ENCODE measurements at regions not wholly inside any gene's neighbourhood (a gene's known extent, or its start where the extent isn't known, plus 50 kb on each side); places are given as distances from the start of the nearest gene placed in this dataset.
"Not testable (repeated sequence)": the region's sequence is repeated elsewhere in the genome, so short reads cannot be mapped to it uniquely, and the experiment has no call there.

DNA sequence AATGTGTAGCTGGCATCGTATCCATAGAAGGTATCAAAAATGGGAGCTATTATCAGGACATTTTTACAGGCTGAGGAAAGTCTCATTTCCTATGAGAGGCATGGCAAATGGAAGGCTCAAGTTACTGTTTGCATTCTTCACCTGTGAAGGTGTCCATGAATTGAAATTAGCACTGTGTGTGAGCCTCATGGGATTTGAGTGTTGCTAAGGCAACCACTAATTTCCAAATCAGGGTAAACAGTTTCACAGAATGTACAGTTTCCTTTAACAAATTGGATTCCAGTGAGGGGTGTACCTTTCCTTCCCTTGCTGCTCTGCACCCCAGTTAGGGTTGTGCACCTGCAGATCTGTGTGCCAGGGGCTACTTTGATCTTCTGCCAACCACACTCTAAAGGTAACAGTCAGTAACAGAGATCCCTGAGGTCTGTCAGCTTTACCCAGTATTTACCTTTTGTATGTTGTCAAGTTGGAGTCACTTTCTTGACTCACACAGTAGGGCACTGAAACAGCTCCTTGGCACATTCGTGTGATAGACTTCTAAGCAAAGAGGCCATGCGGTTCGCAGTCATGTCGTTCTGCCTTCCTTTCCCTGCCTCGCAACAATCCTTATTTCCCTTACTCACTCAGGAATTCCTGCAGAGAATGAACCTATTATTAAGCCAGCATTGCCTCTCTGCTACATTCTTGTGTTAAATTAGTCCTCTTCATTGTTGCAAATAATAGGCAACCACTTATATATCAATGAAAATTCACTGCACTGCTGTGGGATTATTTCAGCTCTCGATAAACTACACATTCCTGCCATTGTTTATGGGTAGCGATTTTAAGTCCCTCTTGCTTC is 129.8 kb upstream of the GBE1 start:
- no peak for DNase-seq

DNA sequence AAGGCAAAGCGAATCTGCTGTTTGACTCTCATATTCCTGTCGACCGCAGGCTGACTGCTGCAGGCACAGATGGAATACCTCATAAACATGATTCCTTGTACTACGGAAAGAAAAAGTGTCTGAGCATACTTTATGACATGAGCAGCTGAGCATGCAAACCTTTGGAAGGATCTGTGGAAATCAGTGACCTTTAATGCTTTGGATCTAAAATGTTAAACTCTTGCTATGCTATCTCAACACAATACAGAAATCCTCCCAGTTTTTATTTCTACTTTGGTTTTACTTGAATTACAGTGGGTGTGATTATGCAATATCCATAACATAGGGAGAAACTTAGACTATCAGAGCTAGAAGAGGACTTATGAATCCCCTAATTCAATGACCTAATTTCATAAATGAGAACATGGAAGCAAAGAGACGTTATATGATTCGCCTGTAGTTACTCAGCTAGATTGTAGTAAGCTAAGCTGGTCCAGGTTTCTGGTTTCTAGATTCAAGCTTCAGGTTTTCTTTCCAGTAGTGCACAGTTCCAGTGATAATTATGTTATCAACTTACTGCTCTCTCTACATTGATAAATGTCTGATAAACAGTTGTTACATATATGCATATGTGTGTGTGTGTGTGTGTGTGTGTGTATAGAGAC is 127.6 kb upstream of the GBE1 start:
- DNase-seq, result no peak

DNA sequence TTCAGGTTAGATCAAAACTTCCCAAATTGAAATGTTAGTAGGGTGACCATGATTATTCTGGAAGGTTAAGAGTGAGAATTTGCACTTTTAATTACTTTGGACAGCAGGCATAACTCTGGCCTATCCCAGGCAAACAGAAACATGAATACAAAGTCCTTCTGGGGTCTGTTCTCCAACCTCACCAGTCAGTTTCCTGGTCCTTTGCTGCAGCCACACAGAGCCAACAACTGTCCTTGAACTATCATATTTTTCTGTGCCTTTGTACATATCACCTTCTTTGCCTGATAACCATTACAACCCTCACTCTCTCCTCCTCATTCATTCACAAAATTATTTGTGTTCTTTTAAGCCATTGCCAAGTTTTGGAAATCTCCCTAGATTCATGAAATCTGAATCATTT is 126.0 kb upstream of the GBE1 start:
- no peak for DNase-seq

DNA sequence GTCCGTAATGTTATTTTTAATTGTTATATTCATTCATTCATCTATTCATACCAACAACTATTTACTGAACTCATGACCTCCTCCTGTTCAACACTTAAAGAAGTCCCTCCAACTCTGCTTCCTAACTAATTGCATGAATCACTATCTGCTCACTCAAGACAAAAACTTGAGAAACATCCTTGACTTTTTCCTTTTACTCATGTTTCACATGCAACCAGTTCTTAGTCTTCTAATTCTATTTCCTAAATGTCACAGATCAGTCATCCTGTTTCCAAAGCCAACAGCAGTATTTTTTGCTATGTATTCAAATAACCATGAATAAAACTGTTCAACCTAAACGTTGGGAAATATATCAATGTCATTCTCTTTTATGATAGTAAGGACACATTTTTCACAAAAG is 124.6 kb upstream of the GBE1 start:
- no peak for DNase-seq

DNA sequence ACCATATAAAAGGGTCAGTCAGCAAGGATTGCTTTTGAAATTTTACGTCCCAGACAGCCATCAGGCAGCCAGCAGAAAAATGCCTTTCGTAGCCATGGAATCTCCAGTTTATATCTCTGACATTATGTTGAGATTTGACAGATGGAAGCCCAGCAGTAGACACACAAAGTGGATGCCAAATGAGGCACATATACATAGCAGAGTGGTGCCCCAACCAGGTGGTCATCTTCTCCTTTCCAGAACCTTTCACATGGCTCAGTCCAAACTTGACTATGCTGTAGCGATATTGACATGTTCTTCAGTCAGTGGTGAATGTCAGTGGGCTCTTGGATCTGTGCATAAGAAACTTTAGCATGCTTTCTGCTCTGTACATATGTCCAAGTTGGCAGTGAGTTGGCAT is 123.3 kb upstream of the GBE1 start:
- no peak for DNase-seq

DNA sequence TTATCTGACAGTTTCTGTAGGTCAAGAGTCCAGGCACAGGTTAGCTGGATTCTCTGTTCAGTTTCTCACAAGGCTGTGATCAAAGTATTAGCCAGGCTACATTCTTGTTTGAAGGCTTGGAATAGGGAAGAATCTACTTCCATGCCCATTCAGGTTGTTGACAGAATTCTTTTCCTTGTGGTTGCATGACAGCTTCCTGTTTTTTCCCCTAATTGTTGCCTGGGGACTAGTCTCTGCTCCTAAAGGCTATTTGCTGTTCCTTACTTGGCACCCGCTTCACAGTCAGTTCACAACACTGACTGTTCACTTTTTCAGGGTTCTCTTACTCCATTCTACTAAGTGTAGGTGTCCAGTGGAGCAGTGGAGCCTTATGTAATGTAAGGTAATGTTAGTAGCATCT is 115.4 kb upstream of the GBE1 start:
- DNase-seq, result no peak

DNA sequence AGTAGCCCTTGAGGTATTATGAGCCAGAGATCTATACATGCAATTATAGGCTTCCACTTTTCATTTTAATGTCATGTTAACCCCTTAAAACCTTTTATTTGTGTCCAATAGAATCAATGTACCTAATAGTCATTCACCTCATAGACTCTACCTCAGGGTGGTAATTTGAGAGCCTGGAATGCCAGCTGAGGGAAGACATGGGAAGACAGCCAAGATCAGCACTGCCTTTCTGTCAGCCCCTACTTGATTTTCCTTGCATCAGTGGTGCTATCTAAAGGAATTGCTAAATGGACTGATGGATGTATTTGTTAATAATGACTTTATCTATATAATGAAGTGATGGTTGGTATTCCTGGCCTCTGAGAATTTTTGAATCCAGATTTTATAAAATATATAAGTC is 113.3 kb upstream of the GBE1 start:
- DNase-seq, result no peak

DNA sequence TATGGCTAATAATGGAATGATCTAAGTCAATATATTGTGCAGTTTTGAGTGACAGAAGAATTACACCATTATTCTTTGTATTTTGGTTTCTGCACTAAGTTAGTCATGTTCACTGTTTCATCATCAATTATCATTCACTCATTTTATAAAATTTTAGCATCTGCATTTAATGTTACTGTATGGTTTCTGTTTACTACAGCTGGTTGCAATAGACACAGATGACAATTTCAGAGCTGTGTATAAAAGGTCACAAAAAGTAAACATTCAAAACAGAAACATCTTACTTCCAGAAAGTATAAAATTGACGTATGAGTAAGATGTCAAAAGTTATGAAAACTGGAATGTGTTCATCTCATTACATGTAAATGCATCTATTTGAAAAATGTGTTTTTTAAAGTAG is 111.1 kb upstream of the GBE1 start:
- DNase-seq, result peak; percentile 19

DNA sequence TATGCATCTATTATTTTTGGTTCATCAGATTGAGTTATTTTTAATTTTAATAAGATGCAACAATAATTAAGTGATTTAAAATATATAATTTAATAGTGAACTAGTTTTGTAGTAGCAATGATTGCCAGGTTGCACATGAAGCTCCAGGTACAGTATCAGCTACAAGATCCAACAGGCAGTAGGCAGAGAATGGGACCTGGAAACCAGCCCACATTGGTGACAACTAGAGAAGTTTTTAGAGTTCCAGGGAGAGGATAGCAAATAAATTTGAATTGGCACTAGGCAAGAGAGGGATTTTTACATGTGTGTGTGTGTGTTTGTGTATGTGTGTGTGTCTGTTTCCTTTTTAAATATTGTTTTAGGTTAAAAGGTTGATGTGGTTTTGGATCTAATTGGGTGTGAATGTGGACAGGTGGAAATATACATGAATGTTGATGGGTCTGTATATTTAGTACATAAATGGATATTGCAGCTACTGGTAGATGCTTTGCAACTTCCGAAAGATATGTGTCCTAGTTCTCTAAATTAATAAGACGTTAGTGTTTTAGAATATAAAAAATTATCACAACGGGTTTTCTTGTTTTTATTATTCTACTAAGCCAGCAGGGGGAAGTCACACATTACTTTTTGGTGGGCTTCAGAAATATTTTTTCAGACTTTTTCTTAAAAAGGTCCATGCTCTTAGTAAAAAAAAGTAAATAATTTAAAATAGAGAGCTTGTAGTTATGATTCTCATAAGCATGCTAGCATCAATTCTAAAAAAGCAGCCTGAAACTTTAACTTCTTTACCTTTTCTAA is 110.1 kb upstream of the GBE1 start:
- no peak for DNase-seq

DNA sequence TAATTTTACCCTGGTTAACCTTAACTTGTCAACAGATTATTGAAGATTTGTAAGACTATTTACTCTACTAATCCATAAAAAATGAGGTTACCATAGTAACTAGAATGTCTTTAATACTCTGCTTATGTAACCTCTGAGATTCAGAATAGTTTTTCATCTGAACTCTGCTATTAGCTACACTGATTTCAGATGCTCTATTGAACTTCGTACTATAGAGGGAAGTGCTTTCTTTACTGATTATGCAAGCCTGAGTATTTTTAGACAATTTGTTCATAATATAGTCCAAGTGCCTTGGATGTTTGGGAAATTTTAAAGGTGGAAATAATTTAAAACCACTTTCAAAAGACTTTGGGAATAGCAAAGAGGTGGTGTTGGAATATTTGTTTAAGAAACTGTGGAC is 107.9 kb upstream of the GBE1 start:
- no peak for DNase-seq

DNA sequence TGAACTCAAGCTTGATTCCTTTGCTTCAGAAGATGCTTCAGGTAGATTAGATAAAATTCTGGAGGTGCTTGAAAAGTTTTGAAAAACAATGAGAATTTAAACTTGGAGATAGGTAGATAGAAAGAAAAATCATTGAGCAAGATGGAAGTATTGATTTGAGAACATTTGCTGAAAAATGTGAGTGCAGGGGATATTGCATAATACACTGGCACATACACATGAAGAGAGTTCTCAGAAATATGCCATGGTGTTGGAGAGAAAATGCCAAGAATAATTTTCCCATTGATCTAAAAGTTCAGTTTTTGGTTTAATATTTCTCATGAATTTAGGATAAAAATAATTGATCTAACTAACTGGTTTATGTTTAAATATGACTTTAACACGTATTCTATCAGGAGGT is 107.2 kb upstream of the GBE1 start:
- no peak for DNase-seq

DNA sequence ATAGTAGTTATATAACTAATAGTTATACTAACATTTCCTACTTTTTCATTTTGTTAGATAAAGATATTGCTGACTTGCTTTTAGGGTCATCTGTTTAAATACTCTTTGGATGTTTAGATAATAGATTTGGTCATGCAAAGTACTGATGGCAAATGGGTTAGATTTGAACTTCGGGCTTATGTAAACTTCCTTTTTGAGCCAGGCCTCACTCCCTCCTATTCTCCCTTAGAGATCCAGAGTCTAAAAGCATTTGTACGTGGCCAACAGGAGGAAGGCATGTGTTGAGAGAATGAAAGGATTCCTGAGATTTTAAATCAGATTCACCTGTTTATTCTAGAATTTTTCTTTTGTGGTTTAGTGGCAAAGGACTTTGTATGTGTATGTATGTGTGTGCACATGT is 106.4 kb upstream of the GBE1 start:
- no peak for DNase-seq

DNA sequence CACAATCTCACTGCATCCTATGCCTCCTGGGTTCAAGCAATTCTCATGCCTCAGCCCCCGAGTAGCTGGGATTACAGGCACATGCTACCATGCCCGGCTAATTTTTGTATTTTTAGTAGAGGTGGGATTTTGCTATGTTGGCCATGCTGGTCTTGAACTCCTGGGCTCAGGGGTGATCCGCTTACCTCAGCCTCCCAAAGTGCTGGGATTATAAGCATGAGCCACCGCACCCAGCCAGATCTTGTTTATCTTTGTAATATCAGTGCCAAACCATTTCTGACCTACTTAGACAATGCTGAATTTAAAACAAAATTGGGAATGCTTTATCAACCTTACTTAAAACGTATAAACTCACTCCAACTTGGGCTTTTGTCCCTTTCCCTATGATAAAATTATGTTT is 103.7 kb upstream of the GBE1 start:
- DNase-seq, result not testable (repeated sequence)

DNA sequence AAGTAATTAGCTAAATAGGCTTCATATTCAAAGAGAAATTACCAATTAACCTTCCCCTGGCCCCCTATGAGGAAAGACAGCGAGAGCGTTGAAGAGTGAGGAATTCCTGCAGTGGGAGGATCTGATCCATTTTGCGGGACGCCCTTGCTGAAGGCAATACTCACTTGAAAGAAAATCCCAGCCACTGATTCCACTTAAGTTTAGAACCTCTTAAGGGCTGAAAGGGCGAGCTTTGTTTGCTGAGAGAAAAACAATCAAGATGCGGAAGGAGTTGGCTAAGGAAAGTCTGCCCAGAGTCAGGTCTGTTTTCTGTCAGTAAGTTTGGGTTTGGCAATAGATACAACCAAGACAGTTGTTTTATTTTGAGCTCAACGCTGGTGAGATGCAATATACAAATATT is 102.8 kb upstream of the GBE1 start:
- DNase-seq, result no peak

DNA sequence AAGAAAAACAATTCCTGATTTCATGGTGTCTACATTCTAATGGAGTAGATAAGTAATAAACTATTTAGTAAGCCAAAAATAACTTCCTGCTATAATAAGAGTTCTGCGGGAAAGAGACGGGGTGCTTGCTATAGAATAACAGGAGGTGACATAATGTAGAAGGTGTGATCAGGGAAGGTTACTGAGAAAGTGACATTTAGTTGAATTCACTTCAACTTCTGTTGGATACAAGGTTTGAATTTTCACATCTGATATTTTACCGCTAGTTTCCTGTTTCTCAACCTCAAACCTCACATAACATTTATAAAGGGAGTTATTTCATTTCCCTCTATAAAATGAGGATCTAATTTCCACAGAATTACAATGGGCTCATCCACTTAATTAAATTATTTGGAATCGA is 102.3 kb upstream of the GBE1 start:
- no peak for DNase-seq

DNA sequence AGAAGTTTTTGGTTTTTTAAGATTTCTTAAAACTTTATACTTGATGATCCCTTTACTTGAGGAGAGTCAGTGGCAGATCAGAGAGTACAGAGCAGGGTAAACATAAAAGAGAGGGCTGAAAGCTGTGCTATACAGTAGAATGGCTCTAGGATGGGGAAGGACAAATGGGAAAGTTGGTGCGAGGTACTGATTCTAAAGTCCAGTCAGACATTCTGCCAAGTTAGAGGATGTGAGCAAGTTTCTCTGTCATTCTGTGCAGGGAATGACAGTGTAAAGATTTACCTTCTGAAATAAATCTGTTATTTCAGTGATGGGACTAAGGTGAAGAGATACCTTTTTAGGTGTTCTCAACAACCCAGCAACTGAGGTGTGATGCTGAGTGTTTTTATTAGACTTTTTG is 100.1 kb upstream of the GBE1 start:
- no peak for DNase-seq

DNA sequence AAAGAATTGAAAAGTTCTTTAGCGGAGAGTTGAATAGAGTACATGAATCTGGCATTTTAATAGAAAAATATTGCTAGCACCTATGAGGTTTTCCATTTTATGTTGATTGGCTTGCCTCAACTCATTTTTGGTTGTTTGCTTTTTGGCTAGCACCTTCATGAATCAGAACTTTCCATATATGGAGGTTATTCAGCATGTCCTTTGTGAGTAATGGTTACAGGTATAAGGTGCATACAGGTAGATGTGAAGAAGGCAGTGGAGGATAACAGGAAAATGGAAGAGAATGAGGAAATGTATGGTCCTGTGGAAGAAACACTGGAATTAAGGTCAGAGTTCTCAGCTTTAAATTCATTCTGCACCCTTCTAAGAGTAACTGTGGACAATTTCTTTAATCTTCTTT is 98.1 kb upstream of the GBE1 start:
- no peak for DNase-seq

DNA sequence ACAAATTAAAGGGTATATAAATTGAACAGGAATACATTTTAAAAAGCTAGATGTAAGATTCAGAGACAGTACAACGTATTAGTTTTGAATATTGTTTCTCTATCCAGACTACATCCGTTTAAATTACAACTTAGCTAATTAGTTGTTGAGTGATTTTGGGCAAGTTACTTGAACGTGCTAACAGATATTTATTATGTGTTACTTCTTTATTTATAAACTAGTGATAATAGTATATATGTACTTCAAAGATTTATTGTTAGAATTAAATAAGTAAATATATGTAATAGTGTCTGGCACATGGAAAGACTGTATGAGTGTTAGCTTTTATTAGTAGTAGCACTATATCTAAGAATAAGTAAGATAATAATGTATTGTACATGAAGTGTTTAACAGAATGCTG is 92.0 kb upstream of the GBE1 start:
- no peak for DNase-seq

DNA sequence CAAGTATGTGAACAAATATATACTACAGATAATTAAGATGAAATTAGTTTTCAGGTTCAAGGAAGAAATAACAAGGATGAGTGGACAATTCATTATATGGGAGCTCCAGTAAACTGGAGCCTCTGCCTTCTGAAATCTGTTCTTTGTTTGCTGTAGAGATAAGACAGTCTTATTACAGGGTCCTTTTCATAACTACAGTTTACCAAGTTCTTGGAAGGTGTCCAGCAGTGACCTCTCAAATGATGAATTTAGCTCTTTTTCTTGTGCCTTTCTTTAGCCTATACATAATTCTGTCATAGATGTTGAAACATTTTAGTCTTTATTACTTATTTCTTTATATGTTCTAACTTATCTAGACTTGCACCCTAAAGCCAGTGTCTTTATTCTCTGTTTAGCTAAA is 89.7 kb upstream of the GBE1 start:
- no peak for DNase-seq

DNA sequence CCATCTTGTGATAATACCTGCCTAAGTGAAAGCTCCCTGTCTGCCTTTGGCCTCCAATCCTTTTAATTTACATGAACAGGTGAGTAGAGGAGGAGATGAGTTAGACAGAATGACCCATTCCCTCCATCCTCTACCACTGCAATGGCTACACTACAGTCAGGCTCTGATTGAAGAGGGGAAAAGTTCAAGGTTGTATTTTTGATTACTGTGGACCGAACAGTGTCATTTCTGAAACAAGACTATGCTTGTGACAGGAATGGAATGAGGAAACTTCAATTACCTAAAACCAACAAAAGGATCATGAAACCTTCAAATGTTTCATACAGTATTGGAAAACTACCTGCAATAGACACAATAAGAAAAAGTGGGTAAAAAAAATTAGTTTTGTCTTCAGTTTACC is 85.5 kb upstream of the GBE1 start:
- no peak for DNase-seq

DNA sequence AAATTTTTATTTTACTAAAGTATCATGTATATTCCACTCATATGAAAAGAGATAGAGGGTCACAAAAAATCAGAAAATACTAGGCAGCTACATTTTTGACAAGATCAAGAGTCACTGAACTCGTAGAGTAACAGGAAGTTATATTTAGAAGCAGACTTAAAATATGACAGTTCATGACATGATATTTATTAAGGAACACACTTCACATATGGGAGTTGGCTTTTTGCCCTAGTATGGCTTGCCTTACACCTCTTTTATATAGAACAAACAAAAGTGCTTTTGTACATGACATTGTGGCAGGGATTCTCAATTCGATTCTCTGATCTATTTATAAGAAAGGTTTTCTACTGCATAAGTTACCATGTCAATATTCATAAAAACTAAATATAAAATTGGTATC is 80.1 kb upstream of the GBE1 start:
- no peak for DNase-seq

DNA sequence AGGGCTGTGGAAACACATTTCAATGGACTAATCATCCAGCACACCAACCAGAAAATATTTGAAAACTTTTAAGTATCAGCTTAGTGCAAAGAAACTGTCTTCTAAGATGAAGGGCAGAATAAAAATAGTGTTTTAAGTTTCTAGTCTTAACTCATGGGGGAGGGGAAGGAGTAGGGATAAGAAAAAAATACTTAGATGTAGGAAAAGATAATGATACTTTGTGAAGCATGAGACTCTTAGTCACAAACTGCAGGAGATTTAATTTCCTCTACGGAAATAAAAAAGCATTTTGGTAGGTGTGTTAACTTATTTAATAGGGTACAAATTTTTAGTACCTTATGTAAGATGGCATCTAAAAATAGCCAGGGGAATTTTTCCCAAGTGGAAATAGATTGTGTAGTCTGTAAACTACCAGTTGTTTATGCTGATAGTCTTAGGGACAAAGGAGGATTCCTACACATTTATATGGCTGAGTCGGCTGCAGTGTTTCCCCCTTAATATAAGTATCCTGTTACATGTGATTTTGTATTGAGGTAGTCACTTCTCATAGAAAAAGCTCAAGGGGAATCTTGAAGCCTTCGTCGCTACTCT is 78.2 kb upstream of the GBE1 start:
- no peak for DNase-seq

DNA sequence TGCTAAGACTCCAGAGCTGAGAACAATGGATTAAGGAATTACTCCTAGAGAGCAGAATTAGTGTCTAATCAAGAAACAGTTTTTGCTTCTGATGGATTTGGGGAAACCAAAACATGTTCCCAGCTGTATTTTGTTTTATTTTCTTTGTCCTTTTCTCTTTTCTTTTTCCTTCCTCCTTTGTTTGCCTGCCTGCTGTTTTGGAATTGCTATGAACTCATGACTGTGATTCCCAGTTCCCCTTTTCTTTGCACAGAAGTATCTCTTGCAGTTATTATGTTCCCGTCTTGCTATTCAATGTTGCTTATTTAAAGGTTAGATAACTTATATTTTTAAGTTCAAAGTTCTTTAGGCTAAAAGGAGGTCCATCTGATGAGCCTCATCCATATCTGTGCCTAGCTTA is 77.0 kb upstream of the GBE1 start:
- DNase-seq, result no peak

All from skin of body (tissue), 1 donor.